H9 (cell line): ENCODE measurements at regions not wholly inside any gene's neighbourhood (a gene's known extent, or its start where the extent isn't known, plus 50 kb on each side); places are given as distances from the start of the nearest gene placed in this dataset.

Experiments used
- DNase-seq: peaks from one replicate; pipeline ENCODE4 v3.0.0-alpha.2; 2017
- H2AFZ ChIP-seq: one replicate; pipeline ENCODE4 v1.6.1; 2013; ENCODE audit warnings: mild to moderate bottlenecking, low read length, control low read depth, moderate library complexity
- H2AK5ac ChIP-seq: 2 replicates; pipeline ENCODE4 v1.6.1; 2013; ENCODE audit warnings: low read length, control low read depth, mixed read lengths; ENCODE audit not compliant: insufficient read length
- H2BK120ac ChIP-seq: one replicate; pipeline ENCODE4 v1.6.1; 2013; ENCODE audit warnings: low read depth, mild to moderate bottlenecking, low read length, control low read depth, inconsistent platforms; ENCODE audit not compliant: poor library complexity, severe bottlenecking
- H2BK12ac ChIP-seq: 2 replicates; pipeline ENCODE4 v1.6.1; 2013; ENCODE audit warnings: low read length, control low read depth, mixed read lengths, low read depth; ENCODE audit not compliant: insufficient read length
- H2BK15ac ChIP-seq: 2 replicates; pipeline ENCODE4 v1.6.1; 2013; ENCODE audit warnings: low read depth, low read length, control low read depth
- H2BK20ac ChIP-seq: one replicate; pipeline ENCODE4 v1.6.1; 2013; ENCODE audit warnings: low read depth, mild to moderate bottlenecking, low read length, control low read depth, inconsistent platforms; ENCODE audit not compliant: poor library complexity, severe bottlenecking
- H2BK5ac ChIP-seq: 2 replicates; pipeline ENCODE4 v1.6.1; 2013; ENCODE audit warnings: low read length, control low read depth, mixed read lengths; ENCODE audit not compliant: insufficient read length
- H3K14ac ChIP-seq: 2 replicates; pipeline ENCODE4 v1.6.1; 2013; ENCODE audit warnings: low read length, control low read depth; ENCODE audit not compliant: insufficient read depth
- H3K18ac ChIP-seq: 2 replicates; pipeline ENCODE4 v1.6.1; 2013; ENCODE audit warnings: low read depth, mild to moderate bottlenecking, mixed read lengths, low read length, control low read depth; ENCODE audit not compliant: insufficient read length
- H3K23ac ChIP-seq: 2 replicates; pipeline ENCODE4 v1.6.1; 2013; ENCODE audit warnings: low read length, control low read depth, mixed read lengths, low read depth; ENCODE audit not compliant: insufficient read length
- H3K23me2 ChIP-seq: 2 replicates; pipeline ENCODE4 v1.6.1; 2013; ENCODE audit warnings: low read depth, mild to moderate bottlenecking, mixed read lengths, low read length, control low read depth; ENCODE audit not compliant: insufficient read length, poor library complexity, severe bottlenecking
- H3K27ac ChIP-seq: 2 replicates; pipeline ENCODE4 v1.5.1; 2013; ENCODE audit warnings: low read length, control low read depth, mixed read lengths, low read depth; ENCODE audit not compliant: insufficient read length
- H3K27me3 ChIP-seq: 2 replicates; pipeline ENCODE4 v1.6.1; 2013; ENCODE audit warnings: low read length, control low read depth, inconsistent platforms; ENCODE audit not compliant: insufficient read depth
- H3K4ac ChIP-seq: 2 replicates; pipeline ENCODE4 v1.6.1; 2013; ENCODE audit warnings: low read depth, mild to moderate bottlenecking, control low read depth, inconsistent platforms, low read length, moderate library complexity
- H3K4me1 ChIP-seq: 2 replicates; pipeline ENCODE4 v1.6.1; 2013; ENCODE audit warnings: low read length, control low read depth, inconsistent platforms; ENCODE audit not compliant: insufficient read depth
- H3K4me2 ChIP-seq: 2 replicates; pipeline ENCODE4 v1.6.1; 2013; ENCODE audit warnings: low read length, control low read depth, mixed read lengths; ENCODE audit not compliant: insufficient read length, insufficient read depth
- H3K56ac ChIP-seq: 2 replicates; pipeline ENCODE4 v1.6.1; 2013; ENCODE audit warnings: low read depth, mild to moderate bottlenecking, mixed read lengths, low read length, control low read depth; ENCODE audit not compliant: insufficient read length
- H3K79me1 ChIP-seq: 2 replicates; pipeline ENCODE4 v1.6.1; 2013; ENCODE audit warnings: low read depth, mild to moderate bottlenecking, moderate library complexity, low read length, control low read depth, inconsistent platforms; ENCODE audit not compliant: insufficient read depth, poor library complexity, severe bottlenecking
- H3K79me2 ChIP-seq: 2 replicates; pipeline ENCODE4 v1.6.1; 2013; ENCODE audit warnings: low read length, control low read depth, inconsistent platforms; ENCODE audit not compliant: insufficient read depth
- H3K9ac ChIP-seq: 2 replicates; pipeline ENCODE4 v1.6.1; 2013; ENCODE audit warnings: low read length, control low read depth, mixed read lengths; ENCODE audit not compliant: insufficient read length; ENCODE audit errors: extremely low read depth
- H3K9me3 ChIP-seq: one replicate; pipeline ENCODE4 v1.6.1; 2013; ENCODE audit warnings: low read depth, low read length, inconsistent platforms; ENCODE audit not compliant: control insufficient read depth
- H3T11ph ChIP-seq: one replicate; pipeline ENCODE4 v1.6.1; 2013; ENCODE audit warnings: mild to moderate bottlenecking, low read length, control low read depth, inconsistent platforms
- H4K20me1 ChIP-seq: one replicate; pipeline ENCODE4 v1.6.1; 2013; ENCODE audit not compliant: control insufficient read depth, insufficient read length, insufficient read depth
- H4K5ac ChIP-seq: 2 replicates; pipeline ENCODE4 v1.6.1; 2013; ENCODE audit warnings: low read depth, mild to moderate bottlenecking, mixed read lengths, low read length, control low read depth; ENCODE audit not compliant: insufficient read length
- H4K8ac ChIP-seq: replicated peaks from 2 replicates; pipeline ENCODE4 v1.6.1; 2013; ENCODE audit warnings: low read length, control low read depth, mixed read lengths, low read depth; ENCODE audit not compliant: insufficient read length
- H4K91ac ChIP-seq: 2 replicates; pipeline ENCODE4 v1.6.1; 2013; ENCODE audit warnings: low read depth, mild to moderate bottlenecking, moderate library complexity, mixed read lengths, low read length, control low read depth; ENCODE audit not compliant: insufficient read length
- H3K27ac Mint-ChIP-seq, 3 experiments: 2 replicates in 2 of 3; 3 replicates in 1 of 3; pipeline ENCODE4 v1.8.0; 2020 to 2021; ENCODE audit warnings: mixed read lengths in 3 of 3, mild to moderate bottlenecking in 1 of 3, moderate library complexity in 1 of 3
- H3K27me3 Mint-ChIP-seq: 2 replicates; pipeline ENCODE4 v1.8.0; 2021; ENCODE audit warnings: low read depth, mild to moderate bottlenecking, moderate library complexity, mixed read lengths
- H3K36me3 Mint-ChIP-seq, 3 experiments: 2 replicates in 2 of 3; 3 replicates in 1 of 3; pipeline ENCODE4 v1.8.0; 2020 to 2021; ENCODE audit warnings: low read depth in 3 of 3, mixed read lengths in 3 of 3; ENCODE audit not compliant: insufficient read depth in 1 of 3
- H3K4me1 Mint-ChIP-seq, 2 experiments: 2 replicates each; pipeline ENCODE4 v1.8.0; 2020; ENCODE audit warnings: mixed read lengths in 2 of 2
- H3K4me3 Mint-ChIP-seq, 2 experiments: 2 replicates in 1 of 2; 3 replicates in 1 of 2; pipeline ENCODE4 v1.8.0; 2020 to 2021; ENCODE audit warnings: mild to moderate bottlenecking in 2 of 2, mixed read lengths in 2 of 2, moderate library complexity in 1 of 2
- H3K9me3 Mint-ChIP-seq, 2 experiments: 2 replicates in 1 of 2; 3 replicates in 1 of 2; pipeline ENCODE4 v1.8.0; 2020; ENCODE audit warnings: mild to moderate bottlenecking in 2 of 2, mixed read lengths in 2 of 2, moderate library complexity in 1 of 2
- TF ChIP-seq, protein P1 (sequence below): fragments of 200-600 bp; sonication (generic); conservative IDR thresholded peaks from 3 replicates; pipeline ENCODE4 v1.8.0; 2021; ENCODE audit warnings: antibody characterized with exemption, mild to moderate bottlenecking

DNA sequence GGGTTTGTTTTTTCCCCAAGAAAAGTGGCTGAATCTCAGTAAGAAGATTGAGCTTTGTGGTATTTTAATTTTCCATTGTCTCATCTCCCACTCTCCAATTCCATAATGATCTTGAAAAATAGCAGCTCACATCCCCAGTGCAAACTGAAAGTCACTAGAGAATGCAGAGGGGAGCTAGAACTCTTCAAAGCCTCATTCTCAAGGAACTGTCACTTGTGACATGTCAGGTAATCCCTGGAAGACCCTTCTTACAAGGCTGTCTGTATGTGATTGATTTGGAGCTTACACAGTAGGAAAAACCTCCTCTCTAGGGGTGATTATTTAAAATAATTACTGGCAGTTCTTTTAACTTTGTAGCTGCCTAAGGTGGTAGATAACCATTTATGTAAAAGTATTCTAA, 420.4 kb downstream of the CDH26 start:
- Histone ChIP-seq H3K23ac (no peak overlapping the region), H2BK15ac (no peak overlapping the region), H2AK5ac (no peak overlapping the region), H3K79me1 (no peaks in the 10 kb centered on the region), H3T11ph (no peak overlapping the region), H3K18ac (no peak overlapping the region), H3K4me2 (no peak overlapping the region), H3K27ac (no peak overlapping the region), H3K27me3 (no peaks in the 10 kb centered on the region), H3K9me3 (no peaks in the 10 kb centered on the region), H3K4me1 (no peaks in the 10 kb centered on the region), H2AFZ (no peak overlapping the region), H4K5ac (no peak overlapping the region), H3K4ac (no peak overlapping the region), H2BK5ac (no peak overlapping the region), H3K9ac (no peak overlapping the region), H2BK12ac (no peak overlapping the region), H3K14ac (no peak overlapping the region), H3K23me2 (no peaks in the 10 kb centered on the region), H4K20me1 (no peaks in the 10 kb centered on the region), H2BK120ac (no peak overlapping the region), H3K79me2 (no peaks in the 10 kb centered on the region), H3K56ac (no peak overlapping the region), H4K91ac (no peak overlapping the region), H2BK20ac (no peak overlapping the region), H4K8ac (no peak overlapping the region)
- no peak for DNase-seq
- Mint-ChIP-seq H3K36me3 (no peaks in the 10 kb centered on the region; a peak in 1 of 7 replicates), H3K4me3 (no peak overlapping the region), H3K4me1 (no peaks in the 10 kb centered on the region), H3K27me3 (peaks cover 5% of the 10 kb centered on the region), H3K9me3 (peaks cover 3% of the 10 kb centered on the region in 2 experiments; a peak in 4 of 5 replicates), H3K27ac (no peak overlapping the region)
- TF ChIP-seq, protein P1, sequence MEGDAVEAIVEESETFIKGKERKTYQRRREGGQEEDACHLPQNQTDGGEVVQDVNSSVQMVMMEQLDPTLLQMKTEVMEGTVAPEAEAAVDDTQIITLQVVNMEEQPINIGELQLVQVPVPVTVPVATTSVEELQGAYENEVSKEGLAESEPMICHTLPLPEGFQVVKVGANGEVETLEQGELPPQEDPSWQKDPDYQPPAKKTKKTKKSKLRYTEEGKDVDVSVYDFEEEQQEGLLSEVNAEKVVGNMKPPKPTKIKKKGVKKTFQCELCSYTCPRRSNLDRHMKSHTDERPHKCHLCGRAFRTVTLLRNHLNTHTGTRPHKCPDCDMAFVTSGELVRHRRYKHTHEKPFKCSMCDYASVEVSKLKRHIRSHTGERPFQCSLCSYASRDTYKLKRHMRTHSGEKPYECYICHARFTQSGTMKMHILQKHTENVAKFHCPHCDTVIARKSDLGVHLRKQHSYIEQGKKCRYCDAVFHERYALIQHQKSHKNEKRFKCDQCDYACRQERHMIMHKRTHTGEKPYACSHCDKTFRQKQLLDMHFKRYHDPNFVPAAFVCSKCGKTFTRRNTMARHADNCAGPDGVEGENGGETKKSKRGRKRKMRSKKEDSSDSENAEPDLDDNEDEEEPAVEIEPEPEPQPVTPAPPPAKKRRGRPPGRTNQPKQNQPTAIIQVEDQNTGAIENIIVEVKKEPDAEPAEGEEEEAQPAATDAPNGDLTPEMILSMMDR = no peak
